Erythroblast (primary cell): ENCODE measurements at regions not wholly inside any gene's neighbourhood (a gene's known extent, or its start where the extent isn't known, plus 50 kb on each side); places are given as distances from the start of the nearest gene placed in this dataset.

ENCODE experiments used
- GATA1 ChIP-seq: IDR thresholded peaks from 2 replicates; pipeline ENCODE4 v1.6.1; 2011; ENCODE audit warnings: low read depth, mild to moderate bottlenecking, control low read depth, low read length, moderate library complexity
- POLR2A ChIP-seq: IDR thresholded peaks from 2 replicates; pipeline ENCODE4 v1.6.1; 2011; ENCODE audit warnings: mild to moderate bottlenecking, low read length

- TF ChIP-seq POLR2A (no peak), GATA1 (no peak)
These were observed 202.8 kb upstream of the TAS2R1 start for GRCh38 chr5:9832921-9833320.
